GM12874 (cell line): ENCODE measurements at regions not wholly inside any gene's neighbourhood (a gene's known extent, or its start where the extent isn't known, plus 50 kb on each side); places are given as distances from the start of the nearest gene placed in this dataset.

ENCODE experiments used
- TF ChIP-seq, protein P1 (sequence below): IDR thresholded peaks from 2 replicates; pipeline ENCODE4 v1.5.1; 2011; ENCODE audit warnings: low read depth, mild to moderate bottlenecking, control low read depth, low read length, moderate library complexity; ENCODE audit not compliant: insufficient read depth

DNA sequence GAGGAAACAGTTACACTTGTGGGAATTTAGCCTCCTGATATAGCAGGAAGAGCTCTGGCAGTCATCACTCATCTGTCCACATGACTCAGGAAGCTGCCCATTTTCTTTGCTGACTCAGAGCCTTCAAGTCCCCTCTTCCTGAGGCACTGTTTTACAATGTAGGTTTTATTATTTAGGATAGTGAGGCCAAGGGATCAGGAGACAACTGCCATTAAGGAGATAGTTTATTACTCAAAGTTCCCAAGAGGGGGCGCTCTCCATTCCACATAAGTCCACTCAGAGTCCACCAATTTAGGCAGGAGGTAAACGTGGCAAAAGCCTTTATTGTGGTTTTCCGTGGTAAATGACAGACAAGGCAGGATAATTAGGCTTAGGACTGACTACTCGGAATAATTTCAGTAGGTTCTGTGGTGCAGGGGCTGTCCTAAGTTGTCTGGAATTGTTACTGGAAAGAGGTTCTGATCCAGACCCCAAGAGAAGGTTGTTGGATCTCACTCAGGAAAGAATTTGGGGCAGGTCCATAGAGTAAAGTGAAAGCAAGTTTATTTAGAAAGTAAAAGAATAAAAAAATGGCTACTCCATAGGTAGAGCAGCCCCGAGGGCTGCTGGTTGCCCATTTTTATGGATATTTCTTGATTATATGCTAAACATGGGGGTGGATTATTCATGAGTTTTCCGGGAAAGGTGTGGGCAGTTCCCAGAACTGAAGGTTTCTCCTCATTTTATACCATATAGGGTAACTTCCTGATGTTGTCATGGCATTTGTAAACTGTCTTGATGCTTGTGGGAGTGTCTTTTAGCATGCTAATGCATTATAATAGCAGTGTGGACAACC is 96.0 kb upstream of the RAB40AL start:
- TF ChIP-seq, protein P1, sequence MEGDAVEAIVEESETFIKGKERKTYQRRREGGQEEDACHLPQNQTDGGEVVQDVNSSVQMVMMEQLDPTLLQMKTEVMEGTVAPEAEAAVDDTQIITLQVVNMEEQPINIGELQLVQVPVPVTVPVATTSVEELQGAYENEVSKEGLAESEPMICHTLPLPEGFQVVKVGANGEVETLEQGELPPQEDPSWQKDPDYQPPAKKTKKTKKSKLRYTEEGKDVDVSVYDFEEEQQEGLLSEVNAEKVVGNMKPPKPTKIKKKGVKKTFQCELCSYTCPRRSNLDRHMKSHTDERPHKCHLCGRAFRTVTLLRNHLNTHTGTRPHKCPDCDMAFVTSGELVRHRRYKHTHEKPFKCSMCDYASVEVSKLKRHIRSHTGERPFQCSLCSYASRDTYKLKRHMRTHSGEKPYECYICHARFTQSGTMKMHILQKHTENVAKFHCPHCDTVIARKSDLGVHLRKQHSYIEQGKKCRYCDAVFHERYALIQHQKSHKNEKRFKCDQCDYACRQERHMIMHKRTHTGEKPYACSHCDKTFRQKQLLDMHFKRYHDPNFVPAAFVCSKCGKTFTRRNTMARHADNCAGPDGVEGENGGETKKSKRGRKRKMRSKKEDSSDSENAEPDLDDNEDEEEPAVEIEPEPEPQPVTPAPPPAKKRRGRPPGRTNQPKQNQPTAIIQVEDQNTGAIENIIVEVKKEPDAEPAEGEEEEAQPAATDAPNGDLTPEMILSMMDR: peak; percentile 10; the same call in 1 of the 2 replicates

DNA sequence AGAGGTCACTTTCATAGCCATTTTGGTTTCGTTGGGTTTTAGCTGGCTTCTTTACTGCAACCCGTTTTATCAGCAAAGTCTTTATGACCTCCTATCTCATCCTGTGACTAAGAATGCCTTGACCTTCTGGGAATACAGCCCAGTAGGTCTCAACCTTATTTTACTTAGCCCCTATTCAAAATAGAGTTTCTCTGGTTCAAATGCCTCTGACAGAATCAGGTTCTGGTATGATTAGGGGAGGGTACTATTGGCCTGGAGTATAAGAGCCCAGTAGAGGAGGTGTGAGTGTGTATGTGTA is 95.4 kb upstream of the RAB40AL start:
- TF ChIP-seq, protein P1: no peak

DNA sequence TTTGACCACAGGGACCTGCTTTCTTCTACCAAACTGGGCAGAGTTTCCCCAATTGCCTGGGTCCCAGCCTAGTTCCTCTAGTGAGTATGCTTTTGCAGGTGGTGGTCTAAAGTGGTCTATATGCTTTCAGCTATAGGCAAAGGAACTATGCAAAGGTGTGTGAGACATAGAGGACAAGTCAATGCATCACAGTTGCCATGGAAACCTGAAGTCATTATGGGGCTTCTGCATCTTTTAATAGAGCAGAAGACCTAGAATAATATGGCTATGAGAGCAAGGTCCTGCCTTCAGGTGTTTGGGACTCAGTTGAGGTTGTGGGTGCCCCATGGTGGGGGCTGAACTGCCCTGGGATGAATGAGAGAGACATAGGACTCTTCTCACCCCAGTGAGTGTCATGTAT is 92.1 kb upstream of the RAB40AL start:
- TF ChIP-seq, protein P1: no peak

DNA sequence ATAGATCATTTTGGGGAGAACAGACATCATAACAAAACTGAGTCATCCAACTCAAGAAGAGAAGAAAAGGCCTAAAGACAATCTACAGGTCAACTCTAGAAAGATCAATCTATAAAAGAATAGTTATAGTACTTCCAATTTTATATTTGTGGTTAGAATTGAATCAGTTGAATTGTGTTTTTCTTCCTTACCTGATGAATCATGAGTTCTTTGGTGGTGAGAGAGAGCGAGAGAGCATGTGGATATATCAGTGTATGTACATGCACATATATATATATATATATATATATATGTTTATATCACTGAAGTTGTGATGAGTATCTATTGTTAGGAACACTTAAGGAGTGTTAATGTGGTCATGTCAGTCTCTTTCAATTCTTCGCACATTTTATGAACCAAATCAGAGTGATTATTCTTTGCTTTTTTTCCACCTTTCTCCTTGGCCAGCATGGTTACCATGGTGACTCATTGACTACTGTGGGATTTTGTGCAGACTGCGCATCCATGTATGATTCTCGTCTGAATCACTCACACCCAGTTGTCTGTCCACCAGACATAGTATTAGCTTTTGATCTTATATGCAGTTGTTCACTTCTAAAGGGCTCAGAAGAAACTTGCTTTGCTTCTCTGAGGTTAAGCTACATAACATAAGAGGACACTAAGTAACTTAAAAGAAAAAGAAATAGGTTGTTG is 90.4 kb upstream of the RAB40AL start:
- TF ChIP-seq, protein P1: no peak

DNA sequence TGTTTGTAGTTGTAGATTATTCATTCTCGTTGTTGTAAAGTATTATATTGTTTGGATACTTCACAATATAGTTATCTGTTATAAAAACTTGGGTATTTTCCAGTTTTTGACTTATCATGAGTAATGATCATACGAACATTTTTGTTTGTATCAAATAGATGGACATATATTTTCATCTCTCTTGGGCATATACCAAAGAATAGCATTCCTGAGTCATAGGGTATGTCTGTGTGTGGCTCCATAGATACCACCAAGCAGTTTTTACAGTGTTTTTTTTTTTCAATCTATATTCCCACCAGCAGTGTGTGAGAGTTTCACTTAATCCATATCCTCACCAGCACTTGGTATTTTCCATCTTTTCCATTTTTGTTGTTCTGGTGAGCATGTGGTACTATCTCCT is 89.7 kb upstream of the RAB40AL start:
- TF ChIP-seq, protein P1: no peak

DNA sequence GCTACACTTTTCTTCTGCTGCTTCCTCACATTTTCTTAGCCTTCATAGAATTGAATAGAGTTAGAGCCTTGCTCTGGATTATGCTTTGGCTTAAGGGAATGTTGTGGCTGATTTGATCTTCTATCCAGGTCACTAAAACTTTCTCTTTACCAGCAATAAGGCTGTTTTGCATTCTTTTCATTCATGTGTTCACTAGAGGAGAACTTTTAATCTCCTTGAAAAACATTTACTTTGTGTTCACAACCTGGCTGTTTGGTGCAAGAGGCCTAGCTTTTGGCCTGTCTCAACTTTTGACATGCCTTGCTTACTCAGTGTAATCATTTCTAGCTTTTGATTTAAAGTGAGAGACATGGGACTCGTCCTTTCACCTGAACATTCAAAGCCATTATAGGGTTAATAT is 87.7 kb upstream of the RAB40AL start:
- TF ChIP-seq, protein P1: no peak

DNA sequence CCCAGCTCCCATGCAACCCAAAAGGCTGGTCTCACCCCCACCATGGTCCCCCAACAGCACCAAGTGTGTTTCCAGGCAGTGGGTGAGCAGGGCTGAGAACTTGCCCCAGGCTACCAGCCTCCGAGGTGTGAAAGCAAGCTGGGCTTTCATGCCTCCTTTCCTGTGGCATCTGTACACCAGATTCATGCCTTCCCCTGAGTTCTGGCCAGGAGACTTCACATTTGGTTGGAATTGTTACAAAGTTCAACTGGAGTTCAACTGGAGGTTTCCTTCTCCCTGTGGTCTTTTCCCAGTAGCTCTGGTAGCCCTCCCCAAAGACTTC is 77.6 kb upstream of the RAB40AL start:
- TF ChIP-seq, protein P1: no peak
